Trophoblast cell (in vitro differentiated cells and primary cell): ENCODE measurements at regions not wholly inside any gene's neighbourhood (a gene's known extent, or its start where the extent isn't known, plus 50 kb on each side); places are given as distances from the start of the nearest gene placed in this dataset.
A peak's percentile ranks its signal among the peaks of the same experiment; 100 is the strongest.

ENCODE experiments used
- DNase-seq, 2 donors: peaks; one replicate each; pipeline ENCODE4 v3.0.0-alpha.2; 2016
- H2AFZ ChIP-seq: 2 replicates; pipeline ENCODE4 v1.6.1; 2013; ENCODE audit warnings: low read length, moderate library complexity, mild to moderate bottlenecking; ENCODE audit not compliant: insufficient read depth, poor library complexity
- H2AK5ac ChIP-seq: 2 replicates; pipeline ENCODE4 v1.6.1; 2013; ENCODE audit warnings: mild to moderate bottlenecking, low read length
- H2BK120ac ChIP-seq: 2 replicates; pipeline ENCODE4 v1.6.1; 2013; ENCODE audit warnings: low read length, mild to moderate bottlenecking, moderate library complexity; ENCODE audit not compliant: insufficient read depth, poor library complexity
- H2BK12ac ChIP-seq: 2 replicates; pipeline ENCODE4 v1.6.1; 2013; ENCODE audit warnings: mild to moderate bottlenecking, low read length, moderate library complexity
- H2BK5ac ChIP-seq: 2 replicates; pipeline ENCODE4 v1.6.1; 2013; ENCODE audit warnings: low read length, low read depth, moderate library complexity, mild to moderate bottlenecking; ENCODE audit not compliant: poor library complexity
- H3K14ac ChIP-seq: 2 replicates; pipeline ENCODE4 v1.6.1; 2013; ENCODE audit warnings: mild to moderate bottlenecking, low read length
- H3K18ac ChIP-seq: 2 replicates; pipeline ENCODE4 v1.6.1; 2013; ENCODE audit warnings: mild to moderate bottlenecking, low read length
- H3K23ac ChIP-seq: 2 replicates; pipeline ENCODE4 v1.6.1; 2013; ENCODE audit warnings: low read length
- H3K27ac ChIP-seq: 2 replicates; pipeline ENCODE4 v1.5.1; 2013; ENCODE audit warnings: low read depth, mild to moderate bottlenecking, inconsistent platforms, low read length, moderate library complexity
- H3K27me3 ChIP-seq: 2 replicates; pipeline ENCODE4 v1.6.1; 2013; ENCODE audit warnings: inconsistent platforms, mild to moderate bottlenecking, low read length, moderate library complexity; ENCODE audit not compliant: insufficient read depth
- H3K36me3 ChIP-seq, 2 experiments: 1 replicate in 1 of 2; 2 replicates in 1 of 2; pipeline ENCODE4 v1.6.1; 2013; ENCODE audit warnings: low read length in 2 of 2, mild to moderate bottlenecking in 2 of 2, moderate library complexity in 1 of 2; ENCODE audit not compliant: insufficient read depth in 2 of 2, control insufficient read depth in 1 of 2
- H3K4ac ChIP-seq: 2 replicates; pipeline ENCODE4 v1.6.1; 2013; ENCODE audit warnings: low read depth, mild to moderate bottlenecking, low read length, moderate library complexity
- H3K4me1 ChIP-seq, 2 experiments: 1 replicate in 1 of 2; 2 replicates in 1 of 2; pipeline ENCODE4 v1.6.1; 2013; ENCODE audit warnings: low read length in 2 of 2, mild to moderate bottlenecking in 2 of 2, moderate library complexity in 1 of 2; ENCODE audit not compliant: insufficient read depth in 2 of 2, control insufficient read depth in 1 of 2
- H3K4me2 ChIP-seq: 2 replicates; pipeline ENCODE4 v1.6.1; 2013; ENCODE audit warnings: inconsistent platforms, mild to moderate bottlenecking, low read length, moderate library complexity
- H3K4me3 ChIP-seq: 2 replicates; pipeline ENCODE4 v1.5.1; 2013; ENCODE audit warnings: mild to moderate bottlenecking, low read depth, low read length, inconsistent platforms
- H3K79me1 ChIP-seq: one replicate; pipeline ENCODE4 v1.6.1; 2013; ENCODE audit warnings: low read length
- H3K79me2 ChIP-seq: 2 replicates; pipeline ENCODE4 v1.6.1; 2013; ENCODE audit warnings: low read length, mild to moderate bottlenecking; ENCODE audit not compliant: control insufficient read depth, insufficient read depth, poor library complexity
- H3K9ac ChIP-seq: 2 replicates; pipeline ENCODE4 v1.6.1; 2013; ENCODE audit warnings: mild to moderate bottlenecking, low read length
- H3K9me3 ChIP-seq: 2 replicates; pipeline ENCODE4 v1.6.1; 2013; ENCODE audit warnings: low read depth, mild to moderate bottlenecking, control low read depth, inconsistent platforms, low read length; ENCODE audit not compliant: insufficient read depth
- H4K12ac ChIP-seq: 2 replicates; pipeline ENCODE4 v1.6.1; 2013; ENCODE audit warnings: low read depth, mild to moderate bottlenecking, low read length, moderate library complexity
- H4K8ac ChIP-seq: 2 replicates; pipeline ENCODE4 v1.6.1; 2013; ENCODE audit warnings: low read depth, mild to moderate bottlenecking, low read length, moderate library complexity
- H4K91ac ChIP-seq: one replicate; pipeline ENCODE4 v1.6.1; 2013; ENCODE audit warnings: low read depth, mild to moderate bottlenecking, low read length, moderate library complexity
- WGBS: extraction: QIAGEN DNeasy Blood & Tissue Kit; methylation state at CpG from one replicate; pipeline ENCODE4 v1.1.7; 2013; ENCODE audit warnings: missing lambda C conversion rate; ENCODE audit not compliant: insufficient read length, insufficient coverage; ENCODE audit errors: extremely low coverage; 5-methylcytosine and 5-hydroxymethylcytosine counted together

DNA sequence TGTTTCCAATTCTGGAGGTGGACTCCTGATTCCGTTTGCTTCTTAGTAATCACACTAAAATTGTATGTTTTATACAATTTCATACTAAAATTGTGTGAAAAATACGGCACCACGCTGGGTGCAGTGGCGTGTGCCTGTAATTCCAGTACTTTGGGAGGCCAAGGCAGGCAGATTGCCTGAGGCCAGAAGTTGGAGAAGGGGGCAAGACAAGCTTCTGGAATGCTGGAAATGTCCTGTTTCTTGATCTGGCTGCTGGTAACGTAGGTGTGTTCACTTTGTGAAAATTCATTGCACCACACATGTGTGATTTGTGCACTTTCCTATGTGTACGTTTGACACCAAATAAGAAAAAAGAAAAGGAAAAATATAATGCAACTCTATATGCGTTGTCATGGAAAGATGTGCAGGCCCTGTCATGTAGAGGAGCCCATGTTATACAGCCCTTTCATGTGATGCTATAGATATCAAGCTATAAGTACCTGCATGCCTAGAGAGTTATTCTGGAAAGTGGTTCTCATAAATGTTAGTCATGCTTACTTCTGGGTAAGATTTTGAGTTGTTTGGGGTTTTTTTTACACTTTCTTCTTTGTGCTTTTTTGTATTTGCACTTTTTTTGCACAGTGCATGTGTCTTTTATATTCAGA lies 119.9 kb downstream of the TMEM174 start:
- no peak overlapping the region for H3K27ac ChIP-seq
- no peak overlapping the region for H4K91ac ChIP-seq
- no peaks in the 10 kb centered on the region for H3K36me3 ChIP-seq
- H4K8ac ChIP-seq, result no peak overlapping the region
- no peak overlapping the region for H3K9ac ChIP-seq
- no peak overlapping the region for H3K14ac ChIP-seq
- no peak overlapping the region for H3K23ac ChIP-seq
- H3K4ac ChIP-seq, result no peak overlapping the region
- no peak overlapping the region for H2BK5ac ChIP-seq
- H4K12ac ChIP-seq, result no peak overlapping the region
- no peak overlapping the region for H2BK12ac ChIP-seq
- peaks cover 11% of the 10 kb centered on the region for H3K27me3 ChIP-seq
- H3K18ac ChIP-seq, result no peak overlapping the region
- H3K4me1 ChIP-seq, result peaks cover 0 to 3% of the 10 kb centered on the region in 2 experiments
- WGBS, result no CpG with 5 or more reads among the region's 7 CpGs
- peak; percentile 27 to 73 for DNase-seq
- H3K4me2 ChIP-seq, result no peak overlapping the region
- H3K9me3 ChIP-seq, result no peaks in the 10 kb centered on the region
- H2BK120ac ChIP-seq, result no peak overlapping the region
- no peaks in the 10 kb centered on the region for H3K79me2 ChIP-seq
- no peak overlapping the region for H2AFZ ChIP-seq
- no peak overlapping the region for H2AK5ac ChIP-seq
- H3K79me1 ChIP-seq, result no peaks in the 10 kb centered on the region
- no peak overlapping the region for H3K4me3 ChIP-seq

DNA sequence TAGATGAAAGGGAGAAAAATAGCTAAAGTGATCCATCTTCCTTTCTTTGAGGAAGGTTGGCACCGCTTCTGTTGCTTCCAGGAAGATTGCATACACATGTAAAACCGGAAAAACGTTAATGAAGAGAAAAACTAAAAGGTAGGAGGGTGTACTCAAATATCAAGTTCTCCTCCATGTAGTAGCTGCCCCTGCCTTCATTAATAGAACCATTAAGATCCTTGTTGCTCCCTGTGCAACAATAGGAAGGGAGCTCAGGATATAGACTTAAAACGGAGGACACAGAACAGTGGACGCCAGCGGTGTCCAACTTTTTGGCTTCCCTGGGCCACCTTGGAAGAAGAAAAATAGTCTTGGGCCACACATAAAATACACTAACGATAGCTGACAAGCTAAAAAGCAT lies 118.9 kb downstream of the TMEM174 start:
- Histone ChIP-seq H2AFZ (no peak overlapping the region), H2BK120ac (no peak overlapping the region), H3K36me3 (no peaks in the 10 kb centered on the region), H3K27me3 (peaks cover 5% of the 10 kb centered on the region), H3K4me2 (no peak overlapping the region), H3K79me2 (no peaks in the 10 kb centered on the region), H3K9me3 (no peaks in the 10 kb centered on the region), H3K4me3 (no peak overlapping the region), H3K18ac (no peak overlapping the region), H3K4ac (no peak overlapping the region), H3K14ac (no peak overlapping the region), H3K9ac (no peak overlapping the region), H4K12ac (no peak overlapping the region), H2AK5ac (no peak overlapping the region), H3K23ac (no peak overlapping the region), H2BK12ac (no peak overlapping the region), H4K8ac (no peak overlapping the region), H4K91ac (no peak overlapping the region), H3K4me1 (peaks cover 0 to 2% of the 10 kb centered on the region in 2 experiments), H3K27ac (no peak overlapping the region), H2BK5ac (no peak overlapping the region), H3K79me1 (no peaks in the 10 kb centered on the region)
- DNase-seq, result no peak
- no CpG with 5 or more reads among the region's 7 CpGs for WGBS

- Histone ChIP-seq H2BK5ac (no peak overlapping the region), H3K79me1 (no peaks in the 10 kb centered on the region), H2BK120ac (no peak overlapping the region), H4K91ac (no peak overlapping the region), H4K8ac (no peak overlapping the region), H3K4me3 (no peak overlapping the region), H3K23ac (no peak overlapping the region), H3K14ac (no peak overlapping the region), H3K36me3 (no peaks in the 10 kb centered on the region), H2AK5ac (no peak overlapping the region), H4K12ac (no peak overlapping the region), H3K4me1 (peaks cover 0 to 2% of the 10 kb centered on the region in 2 experiments), H3K9ac (no peak overlapping the region), H3K4ac (no peak overlapping the region), H2BK12ac (no peak overlapping the region), H2AFZ (no peak overlapping the region), H3K18ac (no peak overlapping the region), H3K4me2 (no peak overlapping the region), H3K27ac (no peak overlapping the region), H3K79me2 (no peaks in the 10 kb centered on the region), H3K9me3 (no peaks in the 10 kb centered on the region), H3K27me3 (no peaks in the 10 kb centered on the region)
- no CpG with 5 or more reads among the region's 3 CpGs for WGBS
- no peak for DNase-seq
These were observed 117.2 kb downstream of the TMEM174 start for GRCh38 chr5:73290242-73290641.

DNA sequence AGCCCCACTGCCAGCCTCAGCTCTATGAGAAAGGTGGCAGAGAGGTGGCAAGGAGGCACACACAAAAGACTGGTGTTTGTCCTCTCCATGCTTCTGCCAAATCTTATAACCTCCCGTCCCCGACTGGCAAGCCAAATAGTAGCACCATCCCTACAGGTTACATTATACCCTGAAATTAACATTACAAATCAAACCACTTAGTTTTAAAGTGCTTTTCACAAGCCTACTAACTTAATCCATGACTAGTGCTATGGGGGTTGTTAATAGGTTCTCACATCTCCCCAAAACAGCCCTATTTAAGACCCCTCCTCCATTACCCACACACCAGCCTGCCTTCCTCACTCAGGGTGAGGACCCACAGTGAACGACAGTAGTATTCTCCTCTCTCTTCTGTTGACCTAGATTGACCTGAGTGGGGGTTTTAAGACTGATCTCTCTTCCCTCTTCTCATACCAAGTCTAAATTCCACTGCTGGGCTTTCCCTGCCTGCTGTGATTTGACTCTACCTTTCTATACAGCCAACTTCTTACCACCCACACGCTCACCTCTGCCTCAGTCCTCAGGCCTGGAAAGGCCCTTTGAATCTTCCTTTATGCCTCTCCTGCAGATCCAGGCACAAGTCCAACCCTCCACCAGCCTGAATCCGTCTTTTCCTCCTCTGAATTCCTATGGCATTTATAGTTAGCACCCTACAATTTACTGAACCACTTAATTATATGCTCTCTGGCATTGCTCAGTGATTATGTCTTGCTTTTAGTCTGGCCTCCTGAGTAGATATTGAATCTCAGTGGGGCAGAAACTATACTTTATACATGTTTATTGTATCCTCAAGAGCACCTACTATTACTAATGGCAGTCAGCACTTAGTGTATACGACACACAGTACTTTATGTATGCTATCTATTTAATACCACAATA lies 116.1 kb downstream of the TMEM174 start:
- H2AFZ ChIP-seq, result no peak overlapping the region
- no peak overlapping the region for H2BK12ac ChIP-seq
- H3K9me3 ChIP-seq, result no peaks in the 10 kb centered on the region
- H3K18ac ChIP-seq, result no peak overlapping the region
- no peaks in the 10 kb centered on the region for H3K4me1 ChIP-seq
- H4K12ac ChIP-seq, result no peak overlapping the region
- no peak overlapping the region for H2BK120ac ChIP-seq
- no peak for DNase-seq
- H4K8ac ChIP-seq, result no peak overlapping the region
- H4K91ac ChIP-seq, result no peak overlapping the region
- no peaks in the 10 kb centered on the region for H3K79me1 ChIP-seq
- no peaks in the 10 kb centered on the region for H3K36me3 ChIP-seq
- H3K27me3 ChIP-seq, result no peaks in the 10 kb centered on the region
- H3K4me3 ChIP-seq, result no peak overlapping the region
- H3K9ac ChIP-seq, result no peak overlapping the region
- no peak overlapping the region for H2BK5ac ChIP-seq
- no peak overlapping the region for H3K14ac ChIP-seq
- H3K79me2 ChIP-seq, result no peaks in the 10 kb centered on the region
- no peak overlapping the region for H3K4me2 ChIP-seq
- no CpG with 5 or more reads among the region's 6 CpGs for WGBS
- H3K27ac ChIP-seq, result no peak overlapping the region
- no peak overlapping the region for H3K4ac ChIP-seq
- no peak overlapping the region for H3K23ac ChIP-seq
- no peak overlapping the region for H2AK5ac ChIP-seq
